ENCODE measurements at regions not wholly inside any gene's neighbourhood (a gene's known extent, or its start where the extent isn't known, plus 50 kb on each side); places are given as distances from the start of the nearest gene placed in this dataset.

DNA sequence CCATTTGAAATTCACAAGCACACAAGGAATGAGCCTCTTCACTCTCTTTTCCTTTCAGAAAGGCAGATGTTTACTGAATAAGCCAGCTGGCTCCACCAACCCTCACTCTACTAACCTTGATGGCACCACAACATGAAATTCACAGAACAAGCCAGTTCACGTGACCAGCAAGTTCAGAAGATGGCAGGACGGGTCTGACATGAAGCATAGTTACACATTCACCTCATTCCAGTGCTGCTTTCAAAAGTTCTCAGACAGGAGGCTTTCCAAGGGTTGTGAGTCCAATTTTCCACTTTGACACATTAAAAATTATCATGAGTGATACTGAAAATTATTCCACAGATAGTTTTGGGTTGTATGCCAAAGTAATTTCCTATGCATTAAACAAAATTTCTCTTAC lies 74.2 kb upstream of the MBOAT2 start:
- no peak for DNase-seq

DNA sequence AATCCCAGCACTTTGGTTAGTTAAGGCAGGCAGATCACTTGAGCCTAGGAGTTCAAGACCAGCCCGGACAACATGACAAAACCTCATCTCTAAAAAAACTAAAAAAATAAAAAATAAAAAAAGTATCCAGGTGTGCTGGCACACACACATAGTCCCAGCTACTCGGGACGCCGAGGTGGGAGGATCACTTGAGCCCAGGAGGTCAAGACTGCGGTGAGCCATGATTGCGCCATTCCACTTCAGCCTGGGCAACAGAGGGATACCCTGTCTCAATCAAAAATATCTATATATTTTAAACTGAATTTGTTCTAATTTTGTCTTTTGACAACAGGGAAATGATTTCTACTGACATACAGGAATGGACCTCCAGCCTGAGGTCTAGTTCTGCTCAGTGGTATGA lies 73.3 kb upstream of the MBOAT2 start:
- DNase-seq: no peak

DNA sequence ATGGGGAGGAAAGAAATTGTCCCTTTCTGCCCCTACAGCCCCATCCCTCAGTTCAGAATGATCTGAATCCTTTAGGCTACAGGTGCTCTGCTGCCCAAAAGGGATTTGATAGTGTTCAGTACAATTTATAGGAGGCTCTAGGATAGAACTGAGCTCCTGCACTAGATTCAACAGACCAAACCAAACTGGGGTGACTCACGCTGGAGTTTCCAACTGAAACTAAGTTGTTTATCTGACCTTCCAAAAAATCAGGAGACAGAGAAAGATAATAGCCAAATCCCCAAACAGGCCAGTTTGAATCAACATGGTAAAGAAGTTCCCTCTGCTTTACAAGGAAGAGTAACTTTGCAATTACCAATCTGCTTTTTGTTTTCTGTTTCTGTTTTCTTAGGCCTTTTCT lies 72.7 kb upstream of the MBOAT2 start:
- no peak for DNase-seq

GRCh38 chr2:9074930-9075329 lies 71.4 kb upstream of the MBOAT2 start:
- DNase-seq: no peak

DNA sequence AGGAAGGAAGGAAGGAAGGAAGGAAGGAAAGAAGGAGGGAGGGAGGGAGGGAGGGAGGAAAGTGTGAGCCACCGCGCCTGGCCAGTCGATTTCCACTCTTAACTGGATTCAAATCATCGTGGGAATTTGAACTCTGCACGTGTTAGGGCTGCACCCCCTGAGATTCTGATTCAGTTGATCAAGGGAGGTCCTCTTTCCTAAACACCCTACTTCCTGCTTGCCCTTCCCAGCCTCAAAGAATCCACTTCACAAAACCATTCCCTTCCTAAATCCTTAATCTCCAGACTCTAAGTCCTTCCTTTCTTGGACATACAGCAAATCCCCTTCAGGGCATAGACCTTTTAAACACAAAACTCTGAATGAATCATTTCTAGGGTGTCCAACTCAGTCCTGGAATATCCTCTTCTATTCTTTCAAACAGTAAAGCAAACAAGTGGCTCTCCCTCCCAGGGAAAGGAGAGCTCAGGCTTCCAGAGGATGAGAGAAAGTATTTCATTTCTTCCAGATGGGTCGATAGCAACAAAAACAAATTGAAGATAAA lies 68.2 kb upstream of the MBOAT2 start:
- no peak for DNase-seq

DNA sequence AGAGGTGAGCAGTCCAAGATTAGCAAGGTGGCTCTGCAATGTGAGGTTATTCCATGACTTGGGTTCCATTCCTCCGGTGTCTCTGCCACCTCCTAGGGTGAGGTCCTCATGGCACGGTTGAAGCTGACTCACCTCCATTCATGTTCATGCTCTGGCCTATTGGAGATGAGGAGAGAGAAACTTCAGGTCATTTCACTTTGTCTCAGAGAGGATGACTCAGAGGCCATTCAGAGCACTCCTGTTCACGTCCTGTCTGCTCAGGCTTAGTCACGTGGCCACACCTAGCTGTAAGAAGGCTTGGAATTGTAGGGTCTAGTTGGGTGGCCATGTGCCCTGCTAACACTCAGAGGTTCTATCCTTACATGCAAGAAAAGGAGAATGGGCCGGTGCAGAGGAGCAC lies 67.5 kb upstream of the MBOAT2 start:
- DNase-seq: no peak

- DNase-seq: no peak
These were observed 66.1 kb upstream of the MBOAT2 start for GRCh38 chr2:9069543-9069942.

DNA sequence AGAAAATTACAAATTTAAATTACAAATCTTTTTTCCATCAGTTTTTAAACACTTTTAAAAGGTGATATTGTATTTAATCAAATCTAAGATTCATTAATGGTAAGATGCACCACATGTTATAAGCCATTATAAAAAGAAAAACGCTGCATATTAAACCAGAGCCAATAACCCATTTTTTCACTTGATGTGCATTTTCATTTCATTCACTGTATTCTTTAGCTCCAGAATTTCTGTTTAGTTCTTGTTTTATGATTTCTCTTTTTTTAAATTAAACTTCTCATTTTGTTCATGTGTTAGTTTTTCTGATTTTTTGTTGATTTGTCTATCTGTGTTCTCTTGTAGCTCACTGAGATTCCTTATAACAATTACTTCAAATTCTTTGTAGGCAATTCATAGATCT lies 62.4 kb upstream of the MBOAT2 start:
- DNase-seq: no peak

- DNase-seq: no peak
These were observed 59.6 kb upstream of the MBOAT2 start for GRCh38 chr2:9063023-9063606.

- no peak for DNase-seq
These were observed 57.3 kb upstream of the MBOAT2 start for GRCh38 chr2:9060819-9061218.

DNA sequence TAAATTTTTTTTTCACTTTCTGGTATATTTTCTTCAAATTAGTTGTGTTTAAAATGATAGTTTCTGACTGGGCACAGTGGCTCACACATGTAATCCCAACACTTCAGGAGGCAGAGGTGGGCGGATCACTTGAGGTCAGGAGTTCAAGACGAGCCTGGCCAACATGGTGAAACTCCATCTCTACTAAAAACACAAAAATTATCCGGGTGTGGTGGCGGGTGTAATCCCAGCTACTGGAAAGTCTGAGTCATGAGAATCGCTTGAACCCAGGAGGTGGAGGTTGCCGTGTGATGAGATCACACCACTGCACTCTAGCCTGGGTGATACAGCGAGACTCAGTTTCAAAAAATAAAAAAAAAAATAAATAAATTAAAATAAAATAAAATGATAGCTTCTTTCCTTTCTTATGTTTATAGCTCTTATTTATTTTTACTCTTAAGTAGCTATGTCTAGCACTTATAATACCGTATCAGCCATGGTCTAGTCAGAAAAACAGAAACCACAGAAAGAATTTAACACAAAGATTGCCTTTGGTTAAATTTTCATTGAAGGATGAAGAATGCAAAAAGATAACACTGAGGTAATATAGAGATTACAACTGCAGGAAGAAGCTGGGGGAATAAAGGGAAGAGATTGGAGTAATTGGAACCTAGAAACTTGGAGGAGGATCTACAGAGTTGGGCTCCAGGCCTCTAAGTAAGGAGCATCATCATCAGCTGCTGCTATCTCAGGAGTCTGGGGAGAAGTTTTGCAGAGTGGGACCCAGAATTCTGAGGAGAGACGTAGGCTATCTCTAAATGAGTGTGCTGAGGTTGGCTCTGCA lies 54.7 kb upstream of the MBOAT2 start:
- DNase-seq: no peak

- DNase-seq: no peak
These were observed 52.0 kb upstream of the MBOAT2 start for GRCh38 chr2:9055471-9055870.

GRCh38 chr2:9053534-9053931 lies 50.0 kb upstream of the MBOAT2 start:
- no peak for DNase-seq
